PC-3 (cell line): ENCODE measurements at regions not wholly inside any gene's neighbourhood (a gene's known extent, or its start where the extent isn't known, plus 50 kb on each side); places are given as distances from the start of the nearest gene placed in this dataset.
"Not testable (repeated sequence)": the region's sequence is repeated elsewhere in the genome, so short reads cannot be mapped to it uniquely, and the experiment has no call there.

ENCODE experiments used
- CTCF ChIP-seq: fragments of 300-600 bp; sonication (generic); conservative IDR thresholded peaks from 2 replicates; pipeline ENCODE4 v1.5.1; 2017; ENCODE audit warnings: antibody characterized with exemption, low read depth, mild to moderate bottlenecking, low read length
- EZH2 ChIP-seq: fragments of 300-600 bp; sonication (generic); IDR thresholded peaks from one replicate; pipeline ENCODE4 v1.6.1; 2017; ENCODE audit warnings: antibody characterized with exemption, mild to moderate bottlenecking, low read length; ENCODE audit not compliant: unreplicated experiment

- not testable (repeated sequence) for TF ChIP-seq CTCF, EZH2
These were observed 127.5 kb downstream of the SPATA31A6 start for GRCh38 chr9:42310972-42311371.
